C4-2B (cell line): ENCODE measurements at regions not wholly inside any gene's neighbourhood (a gene's known extent, or its start where the extent isn't known, plus 50 kb on each side); places are given as distances from the start of the nearest gene placed in this dataset.

ENCODE experiments used
- ZFX ChIP-seq: fragments of 450-650 bp; IDR thresholded peaks from 2 replicates; pipeline ENCODE4 v1.6.1; 2017
- TF ChIP-seq, protein P1 (sequence below): fragments of 450-650 bp; conservative IDR thresholded peaks from 2 replicates; pipeline ENCODE4 v1.5.1; 2017; ENCODE audit warnings: mild to moderate bottlenecking

DNA sequence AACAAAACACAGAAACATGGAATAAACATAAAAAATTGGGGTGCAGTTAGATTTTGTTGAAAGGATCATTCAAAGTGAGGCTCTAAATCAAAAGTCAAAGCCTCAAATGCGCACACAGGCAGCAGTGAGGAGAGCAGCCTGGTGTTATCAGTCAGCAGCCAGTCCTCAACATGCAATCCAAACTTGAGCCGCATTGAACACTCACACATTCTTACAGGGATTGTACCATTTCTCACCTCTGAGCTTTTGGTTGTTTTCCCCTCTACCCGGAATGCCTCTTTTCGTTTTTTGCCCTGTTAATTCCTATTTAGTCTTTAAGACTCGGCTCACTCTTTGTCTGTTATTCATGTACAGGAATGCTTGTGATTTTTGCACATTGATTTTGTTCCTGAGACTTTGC, 81.1 kb upstream of the PUM3 start:
- TF ChIP-seq, protein P1, sequence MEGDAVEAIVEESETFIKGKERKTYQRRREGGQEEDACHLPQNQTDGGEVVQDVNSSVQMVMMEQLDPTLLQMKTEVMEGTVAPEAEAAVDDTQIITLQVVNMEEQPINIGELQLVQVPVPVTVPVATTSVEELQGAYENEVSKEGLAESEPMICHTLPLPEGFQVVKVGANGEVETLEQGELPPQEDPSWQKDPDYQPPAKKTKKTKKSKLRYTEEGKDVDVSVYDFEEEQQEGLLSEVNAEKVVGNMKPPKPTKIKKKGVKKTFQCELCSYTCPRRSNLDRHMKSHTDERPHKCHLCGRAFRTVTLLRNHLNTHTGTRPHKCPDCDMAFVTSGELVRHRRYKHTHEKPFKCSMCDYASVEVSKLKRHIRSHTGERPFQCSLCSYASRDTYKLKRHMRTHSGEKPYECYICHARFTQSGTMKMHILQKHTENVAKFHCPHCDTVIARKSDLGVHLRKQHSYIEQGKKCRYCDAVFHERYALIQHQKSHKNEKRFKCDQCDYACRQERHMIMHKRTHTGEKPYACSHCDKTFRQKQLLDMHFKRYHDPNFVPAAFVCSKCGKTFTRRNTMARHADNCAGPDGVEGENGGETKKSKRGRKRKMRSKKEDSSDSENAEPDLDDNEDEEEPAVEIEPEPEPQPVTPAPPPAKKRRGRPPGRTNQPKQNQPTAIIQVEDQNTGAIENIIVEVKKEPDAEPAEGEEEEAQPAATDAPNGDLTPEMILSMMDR: no peak
- no peak for TF ChIP-seq ZFX
